ENCODE measurements at regions not wholly inside any gene's neighbourhood (a gene's known extent, or its start where the extent isn't known, plus 50 kb on each side); places are given as distances from the start of the nearest gene placed in this dataset.
A peak's percentile ranks its signal among the peaks of the same experiment; 100 is the strongest.

GRCh38 chr12:42962384-42962783, 372.8 kb upstream of the PRICKLE1 start:
- Histone ChIP-seq H3K27me3 (ENCODE audit: insufficient read depth, low read length) (no peaks in the 10 kb centered on the region), H3K79me2 (ENCODE audit: insufficient read depth, low read length) (no peaks in the 10 kb centered on the region), H3K9me3 (ENCODE audit: insufficient read depth, low read depth, low read length) (no peaks in the 10 kb centered on the region), H3K4me1 (ENCODE audit: insufficient read depth, low read length) (peaks cover 21% of the 10 kb centered on the region), H3K36me3 (ENCODE audit: insufficient read depth, low read length) (no peaks in the 10 kb centered on the region), H2AFZ (ENCODE audit: low read depth, low read length) (no peak overlapping the region), H3K27ac (ENCODE audit: low read depth, low read length) (peak overlapping the region; percentile 56), H3K4me2 (ENCODE audit: low read length) (peak overlapping the region; percentile 4), H3K4me3 (ENCODE audit: insufficient read depth, low read depth, low read length) (no peak overlapping the region), H4K20me1 (ENCODE audit: insufficient read depth, low read length) (no peaks in the 10 kb centered on the region), H3K9ac (ENCODE audit: low read length) (no peak overlapping the region)
- DNase-seq (ENCODE audit: low read depth) (no peak), FAIRE-seq (peak; percentile 5)
- Mint-ChIP-seq H3K9me3 (ENCODE audit: unreplicated experiment) (peaks cover 1% of the 10 kb centered on the region), H3K4me1 (ENCODE audit: low read depth, unreplicated experiment) (peaks cover 30% of the 10 kb centered on the region), H3K36me3 (ENCODE audit: low read depth, unreplicated experiment) (no peaks in the 10 kb centered on the region), H3K27me3 (ENCODE audit: low read depth, unreplicated experiment) (no peaks in the 10 kb centered on the region), H3K4me3 (ENCODE audit: unreplicated experiment) (no peak overlapping the region), H3K27ac (ENCODE audit: unreplicated experiment) (peak overlapping the region; percentile 90)
- TF ChIP-seq CTCF (IDR thresholded peaks at IDR 0.05; ENCODE audit: insufficient read depth, low read depth, low read length) (no peak), EZH2 (IDR thresholded peaks at IDR 0.05; ENCODE audit: insufficient read depth, low read length) (no peak)

- Histone ChIP-seq H3K4me2 (ENCODE audit: low read length) (peak overlapping the region; percentile 23), H3K79me2 (ENCODE audit: insufficient read depth, low read length) (no peaks in the 10 kb centered on the region), H3K36me3 (ENCODE audit: insufficient read depth, low read length) (no peaks in the 10 kb centered on the region), H3K27ac (ENCODE audit: low read depth, low read length) (peak overlapping the region; percentile 59), H3K27me3 (ENCODE audit: insufficient read depth, low read length) (no peaks in the 10 kb centered on the region), H2AFZ (ENCODE audit: low read depth, low read length) (no peak overlapping the region), H3K4me1 (ENCODE audit: insufficient read depth, low read length) (peaks cover 21% of the 10 kb centered on the region), H4K20me1 (ENCODE audit: insufficient read depth, low read length) (no peaks in the 10 kb centered on the region), H3K9me3 (ENCODE audit: insufficient read depth, low read depth, low read length) (no peaks in the 10 kb centered on the region), H3K9ac (ENCODE audit: low read length) (no peak overlapping the region), H3K4me3 (ENCODE audit: insufficient read depth, low read depth, low read length) (no peak overlapping the region)
- Mint-ChIP-seq H3K27ac (ENCODE audit: unreplicated experiment) (peak overlapping the region; percentile 90), H3K4me1 (ENCODE audit: low read depth, unreplicated experiment) (peaks cover 30% of the 10 kb centered on the region), H3K4me3 (ENCODE audit: unreplicated experiment) (no peak overlapping the region), H3K36me3 (ENCODE audit: low read depth, unreplicated experiment) (no peaks in the 10 kb centered on the region), H3K9me3 (ENCODE audit: unreplicated experiment) (peaks cover 3% of the 10 kb centered on the region), H3K27me3 (ENCODE audit: low read depth, unreplicated experiment) (no peaks in the 10 kb centered on the region)
- peak; percentile 99 for DNase-seq (ENCODE audit: low read depth)
- TF ChIP-seq CTCF (IDR thresholded peaks at IDR 0.05; ENCODE audit: insufficient read depth, low read depth, low read length) (no peak), EZH2 (IDR thresholded peaks at IDR 0.05; ENCODE audit: insufficient read depth, low read length) (no peak)
- FAIRE-seq: peak; percentile 78
Observed at GRCh38 chr12:42961395-42961794, 371.8 kb upstream of the PRICKLE1 start.

GRCh38 chr12:42960087-42960527, 370.6 kb upstream of the PRICKLE1 start:
- H3K9me3 ChIP-seq (ENCODE audit: insufficient read depth, low read depth, low read length): no peaks in the 10 kb centered on the region

More at GRCh38 chr12:42960087-42960527, 370.6 kb upstream of the PRICKLE1 start:
- Mint-ChIP-seq H3K27me3 (ENCODE audit: low read depth, unreplicated experiment) (no peaks in the 10 kb centered on the region), H3K9me3 (ENCODE audit: unreplicated experiment) (peaks cover 3% of the 10 kb centered on the region), H3K27ac (ENCODE audit: unreplicated experiment) (peak overlapping the region; percentile 20), H3K4me1 (ENCODE audit: low read depth, unreplicated experiment) (peaks cover 30% of the 10 kb centered on the region), H3K4me3 (ENCODE audit: unreplicated experiment) (no peak overlapping the region), H3K36me3 (ENCODE audit: low read depth, unreplicated experiment) (no peaks in the 10 kb centered on the region)
- H3K4me3 ChIP-seq (ENCODE audit: insufficient read depth, low read depth, low read length): no peak overlapping the region
- H3K27ac ChIP-seq (ENCODE audit: low read depth, low read length): peak overlapping the region; percentile 59
- no peaks in the 10 kb centered on the region for H4K20me1 ChIP-seq (ENCODE audit: insufficient read depth, low read length)
- H2AFZ ChIP-seq (ENCODE audit: low read depth, low read length): no peak overlapping the region
- DNase-seq (ENCODE audit: low read depth) (peak; percentile 69), FAIRE-seq (no peak)
- H3K4me2 ChIP-seq (ENCODE audit: low read length): peak overlapping the region; percentile 17
- H3K79me2 ChIP-seq (ENCODE audit: insufficient read depth, low read length): no peaks in the 10 kb centered on the region
- H3K36me3 ChIP-seq (ENCODE audit: insufficient read depth, low read length): no peaks in the 10 kb centered on the region
- H3K9ac ChIP-seq (ENCODE audit: low read length): peak overlapping the region; percentile 7
- no peaks in the 10 kb centered on the region for H3K27me3 ChIP-seq (ENCODE audit: insufficient read depth, low read length)
- peaks cover 21% of the 10 kb centered on the region for H3K4me1 ChIP-seq (ENCODE audit: insufficient read depth, low read length)
- TF ChIP-seq EZH2 (IDR thresholded peaks at IDR 0.05; ENCODE audit: insufficient read depth, low read length): no peak
- TF ChIP-seq CTCF (IDR thresholded peaks at IDR 0.05; ENCODE audit: insufficient read depth, low read depth, low read length): no peak
